PC-9 (cell line): ENCODE measurements at regions not wholly inside any gene's neighbourhood (a gene's known extent, or its start where the extent isn't known, plus 50 kb on each side); places are given as distances from the start of the nearest gene placed in this dataset.
A peak's percentile ranks its signal among the peaks of the same experiment; 100 is the strongest.

Experiments
- BruUV-seq: library from RNA; stranded (reverse); fragments of 400-500 nt; replicated peaks from 2 replicates; lab custom pipeline; 2021; lab: Mats Ljungman, UMichigan
- CTCF ChIA-PET: fragments of 300-600 bp; sonication (Branson Sonifier 250); formaldehyde crosslinking; loops from one replicate; lab custom pipeline; 2022; ENCODE audit warnings: antibody characterized with exemption; lab: Charles Lee
- POLR2A ChIA-PET: fragments of 300-600 bp; sonication (Branson Sonifier 250); formaldehyde crosslinking; loops from one replicate; lab custom pipeline; 2022; ENCODE audit warnings: antibody characterized with exemption; ENCODE audit not compliant: unreplicated experiment; lab: Charles Lee
- DNase-seq, 2 experiments: peaks; one replicate each; pipeline versions ENCODE4 v3.0.0 to v3.0.0-alpha.2; 2015 to 2022; ENCODE audit warnings: mixed read lengths in 1 of 2
- H2AFZ ChIP-seq: fragments of 200-600 bp; sonication (generic); 2 replicates; pipeline ENCODE4 v1.8.1; 2017; ENCODE audit warnings: antibody characterized with exemption
- H3F3A ChIP-seq: fragments of 200-600 bp; sonication (generic); 2 replicates; pipeline ENCODE4 v1.8.1; 2017; ENCODE audit warnings: antibody characterized with exemption, mild to moderate bottlenecking, low read depth; ENCODE audit not compliant: insufficient read depth
- H3K27ac ChIP-seq: fragments of 200-600 bp; sonication (generic); 2 replicates; pipeline ENCODE4 v1.6.1; 2016; ENCODE audit warnings: mixed run types
- H3K27me3 ChIP-seq: fragments of 200-600 bp; sonication (generic); 2 replicates; pipeline ENCODE4 v1.6.1; 2016; ENCODE audit warnings: low read depth, mixed run types; ENCODE audit not compliant: insufficient read depth
- H3K36me3 ChIP-seq: fragments of 200-600 bp; sonication (generic); 2 replicates; pipeline ENCODE4 v1.6.1; 2016; ENCODE audit warnings: low read depth, mixed run types
- H3K4me1 ChIP-seq: fragments of 200-600 bp; sonication (generic); replicated peaks from 2 replicates; pipeline ENCODE4 v1.6.1; 2016; ENCODE audit warnings: mixed run types; ENCODE audit not compliant: insufficient read depth
- H3K4me2 ChIP-seq: fragments of 200-600 bp; sonication (generic); 2 replicates; pipeline ENCODE4 v1.6.1; 2017; ENCODE audit warnings: mixed run types
- H3K4me3 ChIP-seq: fragments of 200-600 bp; sonication (generic); 2 replicates; pipeline ENCODE4 v1.6.1; 2016; ENCODE audit warnings: mixed run types
- H3K79me2 ChIP-seq: fragments of 200-600 bp; sonication (generic); 2 replicates; pipeline ENCODE4 v1.6.1; 2017; ENCODE audit warnings: low read depth, mixed run types
- H3K9me2 ChIP-seq: fragments of 200-600 bp; sonication (generic); 2 replicates; pipeline ENCODE4 v1.8.1; 2017; ENCODE audit warnings: mild to moderate bottlenecking; ENCODE audit not compliant: insufficient read depth
- H3K9me3 ChIP-seq: fragments of 200-600 bp; sonication (generic); 2 replicates; pipeline ENCODE4 v1.8.1; 2016; ENCODE audit warnings: low read depth; ENCODE audit not compliant: insufficient read depth
- H4K20me1 ChIP-seq: fragments of 200-600 bp; sonication (generic); 2 replicates; pipeline ENCODE4 v1.8.1; 2017; ENCODE audit not compliant: insufficient read depth
- CTCF ChIP-seq: fragments of 200-600 bp; sonication (generic); conservative IDR thresholded peaks from 2 replicates; pipeline ENCODE4 v1.6.1; 2017; ENCODE audit warnings: mixed run types, antibody characterized with exemption, mild to moderate bottlenecking, moderate library complexity
- EZH2 ChIP-seq: fragments of 200-600 bp; sonication (generic); IDR thresholded peaks from 2 replicates; pipeline ENCODE4 v1.8.0; 2017; ENCODE audit warnings: antibody characterized with exemption, low read depth
- intact Hi-C: fragments of 100-400 bp; cut with micrococcal nuclease; formaldehyde crosslinking; loops from one replicate; pipeline ENCODE4 v1.10.0; 2022; ENCODE audit not compliant: unreplicated experiment

- Histone ChIP-seq H3K79me2 (no peaks in the 10 kb centered on the region), H3K27me3 (no peaks in the 10 kb centered on the region), H3K36me3 (no peaks in the 10 kb centered on the region), H3F3A (no peaks in the 10 kb centered on the region), H4K20me1 (no peaks in the 10 kb centered on the region), H3K4me3 (no peak overlapping the region), H2AFZ (no peak overlapping the region), H3K9me3 (no peaks in the 10 kb centered on the region), H3K4me1 (peaks cover 10% of the 10 kb centered on the region; the same call in 1 of the 2 replicates), H3K4me2 (no peak overlapping the region), H3K27ac (no peak overlapping the region), H3K9me2 (no peaks in the 10 kb centered on the region)
- BruUV-seq: no TSS peak
- no peak for DNase-seq
- POLR2A ChIA-PET: no interaction called here
- intact Hi-C loops: no loop called here
- CTCF ChIA-PET: no interaction called here
- TF ChIP-seq EZH2: no peak
- no peak for TF ChIP-seq CTCF
These were observed 376.5 kb upstream of the MARCKS start for GRCh38 chr6:113480616-113481015.

- DNase-seq: peak in 1 of 2 experiments; percentile 56
- Histone ChIP-seq H3K9me2 (no peaks in the 10 kb centered on the region), H3K9me3 (no peaks in the 10 kb centered on the region), H3K36me3 (no peaks in the 10 kb centered on the region), H3F3A (no peaks in the 10 kb centered on the region), H3K27me3 (no peaks in the 10 kb centered on the region), H3K4me1 (peaks cover 10% of the 10 kb centered on the region; the same call in 1 of the 2 replicates), H4K20me1 (no peaks in the 10 kb centered on the region), H2AFZ (no peak overlapping the region), H3K4me2 (no peak overlapping the region), H3K27ac (no peak overlapping the region), H3K79me2 (no peaks in the 10 kb centered on the region), H3K4me3 (no peak overlapping the region)
- ChIA-PET CTCF (no interaction called here), POLR2A (no interaction called here)
- BruUV-seq: no TSS peak
- intact Hi-C loops: no loop called here
- TF ChIP-seq EZH2: no peak
- TF ChIP-seq CTCF: no peak
These were observed 375.7 kb upstream of the MARCKS start for GRCh38 chr6:113481458-113481857.

- H3K4me1 ChIP-seq: peaks cover 7% of the 10 kb centered on the region; the same call in 1 of the 2 replicates
- no peak overlapping the region for H3K4me3 ChIP-seq
- H3K9me3 ChIP-seq: no peaks in the 10 kb centered on the region
- no peaks in the 10 kb centered on the region for H3F3A ChIP-seq
- no peaks in the 10 kb centered on the region for H4K20me1 ChIP-seq
- TF ChIP-seq EZH2 (no peak), CTCF (no peak)
- H3K36me3 ChIP-seq: no peaks in the 10 kb centered on the region
- CTCF ChIA-PET: no interaction called here
- POLR2A ChIA-PET: no interaction called here
- no peak for DNase-seq
- no peaks in the 10 kb centered on the region for H3K27me3 ChIP-seq
- intact Hi-C loops: no loop called here
- H3K4me2 ChIP-seq: no peak overlapping the region
- no peaks in the 10 kb centered on the region for H3K79me2 ChIP-seq
- no peaks in the 10 kb centered on the region for H3K9me2 ChIP-seq
- no peak overlapping the region for H3K27ac ChIP-seq
- BruUV-seq: no TSS peak
- no peak overlapping the region for H2AFZ ChIP-seq
These were observed 375.2 kb upstream of the MARCKS start for GRCh38 chr6:113481910-113482309.
